Thoracic aorta (tissue), 2 donors: ENCODE measurements at regions not wholly inside any gene's neighbourhood (a gene's known extent, or its start where the extent isn't known, plus 50 kb on each side); places are given as distances from the start of the nearest gene placed in this dataset.
"Not testable (repeated sequence)": the region's sequence is repeated elsewhere in the genome, so short reads cannot be mapped to it uniquely, and the experiment has no call there.

Source experiments
- ATAC-seq: fragments of 150-250 bp; one replicate; pipeline ENCODE4 v1.8.0; 2017; ENCODE audit warnings: low read depth; ENCODE audit not compliant: insufficient number of reproducible peaks, low FRiP score
- DNase-seq: peaks from one replicate; pipeline ENCODE4 v3.0.0-alpha.2; 2020; ENCODE audit warnings: low spot score
- H3K27ac ChIP-seq, 2 donors: fragments of 200-600 bp; sonication (generic); 1 replicate in 1 of 2; 2 replicates in 1 of 2; pipeline ENCODE4 v1.5.1; 2016; ENCODE audit warnings: mild to moderate bottlenecking in 2 of 2, moderate library complexity in 2 of 2
- H3K27me3 ChIP-seq: fragments of 200-600 bp; sonication (generic); replicated peaks from 2 replicates; pipeline ENCODE4 v1.6.0; 2016; ENCODE audit warnings: mild to moderate bottlenecking; ENCODE audit not compliant: insufficient read depth
- H3K36me3 ChIP-seq: fragments of 200-600 bp; sonication (generic); one replicate; pipeline ENCODE4 v1.5.1; 2016
- H3K4me1 ChIP-seq, 2 donors: fragments of 200-600 bp; sonication (generic); 1 replicate in 1 of 2; 2 replicates in 1 of 2; pipeline versions ENCODE4 v1.5.1 to v1.6.0; 2016; ENCODE audit warnings: low read depth in 2 of 2, mild to moderate bottlenecking in 1 of 2; ENCODE audit not compliant: control insufficient read depth in 1 of 2
- H3K4me3 ChIP-seq: fragments of 200-600 bp; sonication (generic); 2 replicates; pipeline ENCODE4 v1.5.1; 2016; ENCODE audit warnings: mild to moderate bottlenecking
- H3K9me3 ChIP-seq: fragments of 200-600 bp; sonication (generic); 2 replicates; pipeline ENCODE4 v1.5.1; 2016
- CTCF ChIP-seq: fragments of 200-600 bp; sonication (generic); IDR thresholded peaks from one replicate; pipeline ENCODE4 v1.5.1; 2019; ENCODE audit warnings: antibody characterized with exemption

GRCh38 chr12:124469193-124469888 is 98.1 kb downstream of the NCOR2 start:
- no peak for ATAC-seq
- H3K36me3 ChIP-seq: peaks cover 47% of the 10 kb centered on the region
- peak; percentile 61 for TF ChIP-seq CTCF
- no peaks in the 10 kb centered on the region for H3K27me3 ChIP-seq
- H3K4me1 ChIP-seq: peaks cover 0 to 9% of the 10 kb centered on the region in 2 donors
- peaks cover 7% of the 10 kb centered on the region for H3K9me3 ChIP-seq
- DNase-seq: no peak
- H3K4me3 ChIP-seq: no peak overlapping the region
- H3K27ac ChIP-seq: no peak overlapping the region

GRCh38 chr12:124467549-124467948 is 99.9 kb downstream of the NCOR2 start:
- not testable (repeated sequence) for H3K9me3 ChIP-seq, ATAC-seq, H3K27me3 ChIP-seq, H3K4me1 ChIP-seq, DNase-seq, H3K27ac ChIP-seq, H3K4me3 ChIP-seq
- peaks cover 49% of the 10 kb centered on the region for H3K36me3 ChIP-seq

DNA sequence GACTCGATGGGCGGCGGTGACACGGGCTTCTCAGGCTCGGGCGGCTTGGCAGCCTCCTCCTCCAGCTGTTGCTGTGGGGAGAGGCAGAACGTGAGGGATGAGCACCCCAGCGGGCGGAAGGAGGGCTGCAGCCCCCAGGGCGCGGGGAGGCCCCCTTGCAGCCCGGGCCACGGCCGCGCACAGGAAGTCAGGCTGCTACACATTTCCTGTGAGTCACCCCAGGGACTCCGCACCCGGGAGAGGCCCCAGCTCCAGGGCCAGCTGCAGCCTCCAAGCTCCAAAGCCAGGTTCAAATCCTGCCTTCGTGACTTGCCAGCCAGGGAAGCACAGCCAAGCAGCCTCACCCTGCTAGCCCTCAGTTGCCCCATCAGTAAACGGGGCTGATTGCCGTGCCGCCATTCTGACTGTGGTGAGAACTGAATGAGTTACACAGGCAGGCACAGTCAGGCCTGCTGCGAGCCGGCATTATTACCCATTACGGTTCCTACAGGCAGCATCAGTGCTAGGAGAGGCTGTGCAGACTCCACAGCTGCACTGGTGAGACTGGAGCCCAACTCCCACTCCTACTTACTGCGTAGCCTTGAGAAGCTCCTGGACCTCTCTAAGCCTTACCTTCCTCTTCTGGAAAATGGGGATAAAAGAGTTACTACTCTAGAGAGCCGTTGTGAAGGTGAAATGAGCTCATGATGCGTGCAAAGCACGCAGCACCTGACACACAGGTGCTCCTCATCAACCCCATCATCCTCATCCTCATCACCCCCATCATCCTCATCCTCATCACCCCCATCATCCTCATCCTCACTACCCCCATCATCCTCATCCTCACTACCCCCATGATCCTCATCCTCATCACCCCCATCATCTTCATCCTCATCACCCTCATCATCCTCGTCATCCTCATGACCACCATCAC is 100.9 kb downstream of the NCOR2 start:
- Histone ChIP-seq H3K4me1 (peaks cover 0 to 5% of the 10 kb centered on the region in 2 donors), H3K9me3 (peaks cover 3% of the 10 kb centered on the region), H3K4me3 (no peak overlapping the region), H3K36me3 (peaks cover 40% of the 10 kb centered on the region), H3K27me3 (no peaks in the 10 kb centered on the region), H3K27ac (no peak overlapping the region)
- no peak for TF ChIP-seq CTCF
- DNase-seq (no peak), ATAC-seq (no peak)

DNA sequence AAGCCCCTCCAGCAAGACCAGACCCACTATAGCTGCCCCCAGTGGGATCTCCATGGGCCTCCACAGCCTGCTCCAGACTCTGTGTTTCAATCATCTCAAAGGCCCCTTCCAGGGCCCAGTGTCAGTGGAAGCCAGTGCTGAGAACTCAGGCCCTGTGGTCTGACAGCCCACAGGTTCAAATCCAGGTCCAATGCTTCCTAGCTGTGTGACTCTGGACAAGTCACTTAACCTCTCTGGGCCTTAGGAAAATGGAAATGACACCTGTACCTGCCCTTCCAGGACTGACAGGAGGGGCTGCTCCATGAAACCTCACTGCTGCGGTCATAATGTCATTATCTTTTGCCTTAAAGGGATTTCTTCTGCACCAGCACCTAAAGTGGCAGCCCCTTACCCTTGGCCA is 101.9 kb downstream of the NCOR2 start:
- no peak for ATAC-seq
- H3K4me3 ChIP-seq: no peak overlapping the region
- H3K27me3 ChIP-seq: no peaks in the 10 kb centered on the region
- H3K9me3 ChIP-seq: peaks cover 3% of the 10 kb centered on the region
- no peak overlapping the region for H3K27ac ChIP-seq
- TF ChIP-seq CTCF: no peak
- no peak for DNase-seq
- H3K36me3 ChIP-seq: peaks cover 39% of the 10 kb centered on the region
- H3K4me1 ChIP-seq: peaks cover 0 to 5% of the 10 kb centered on the region in 2 donors

- TF ChIP-seq CTCF: no peak
- H3K4me1 ChIP-seq: peaks cover 0 to 5% of the 10 kb centered on the region in 2 donors
- H3K27me3 ChIP-seq: no peaks in the 10 kb centered on the region
- ATAC-seq (no peak), DNase-seq (no peak)
- H3K9me3 ChIP-seq: peaks cover 3% of the 10 kb centered on the region
- H3K36me3 ChIP-seq: peaks cover 35% of the 10 kb centered on the region
- no peak overlapping the region for H3K27ac ChIP-seq
- H3K4me3 ChIP-seq: no peak overlapping the region
These were observed 102.6 kb downstream of the NCOR2 start for GRCh38 chr12:124464830-124465229.
